Neural progenitor cell (in vitro differentiated cells): ENCODE measurements at regions not wholly inside any gene's neighbourhood (a gene's known extent, or its start where the extent isn't known, plus 50 kb on each side); places are given as distances from the start of the nearest gene placed in this dataset.
A peak's percentile ranks its signal among the peaks of the same experiment; 100 is the strongest.

Source experiments
- DNase-seq: peaks from one replicate; pipeline ENCODE4 v3.0.0-alpha.2; 2016; ENCODE audit warnings: low spot score
- H2AFZ ChIP-seq: fragments of 200-600 bp; sonication (generic); replicated peaks from 2 replicates; pipeline ENCODE4 v1.6.1; 2016; ENCODE audit warnings: antibody characterized with exemption
- H3F3A ChIP-seq: fragments of 200-600 bp; sonication (generic); 2 replicates; pipeline ENCODE4 v1.6.1; 2016; ENCODE audit warnings: antibody characterized with exemption, low read depth
- H3K27ac ChIP-seq: fragments of 200-600 bp; sonication (generic); 2 replicates; pipeline ENCODE4 v1.5.1; 2016; ENCODE audit warnings: mild to moderate bottlenecking
- H3K27me3 ChIP-seq: fragments of 200-600 bp; sonication (generic); 2 replicates; pipeline ENCODE4 v1.6.1; 2016; ENCODE audit warnings: mild to moderate bottlenecking, moderate library complexity
- H3K36me3 ChIP-seq: fragments of 200-600 bp; sonication (generic); 2 replicates; pipeline ENCODE4 v1.5.1; 2016
- H3K4me1 ChIP-seq: fragments of 200-600 bp; sonication (generic); 2 replicates; pipeline ENCODE4 v1.6.1; 2016; ENCODE audit warnings: mixed run types
- H3K4me2 ChIP-seq: fragments of 200-600 bp; sonication (generic); 2 replicates; pipeline ENCODE4 v1.6.1; 2016
- H3K4me3 ChIP-seq: fragments of 200-600 bp; sonication (generic); 2 replicates; pipeline ENCODE4 v1.5.1; 2016
- H3K79me2 ChIP-seq: fragments of 200-600 bp; sonication (generic); 2 replicates; pipeline ENCODE4 v1.6.1; 2016; ENCODE audit warnings: low read depth
- H3K9ac ChIP-seq: fragments of 200-600 bp; sonication (generic); 2 replicates; pipeline ENCODE4 v1.6.1; 2016
- H3K9me3 ChIP-seq: fragments of 200-600 bp; sonication (generic); 2 replicates; pipeline ENCODE4 v1.5.1; 2016; ENCODE audit warnings: low read depth
- H4K20me1 ChIP-seq: fragments of 200-600 bp; sonication (generic); 2 replicates; pipeline ENCODE4 v1.6.1; 2016; ENCODE audit warnings: low read depth
- H3K27ac Mint-ChIP-seq: 3 replicates; pipeline ENCODE4 v1.8.0; 2021; ENCODE audit warnings: mixed read lengths
- H3K27me3 Mint-ChIP-seq: 2 replicates; pipeline ENCODE4 v1.8.0; 2022; ENCODE audit warnings: low read depth, mild to moderate bottlenecking, inconsistent platforms, moderate library complexity, mixed read lengths; ENCODE audit not compliant: insufficient read depth
- H3K36me3 Mint-ChIP-seq: 3 replicates; pipeline ENCODE4 v1.8.0; 2021; ENCODE audit warnings: mixed read lengths
- H3K4me1 Mint-ChIP-seq: 3 replicates; pipeline ENCODE4 v1.8.0; 2021; ENCODE audit warnings: mixed read lengths
- H3K4me3 Mint-ChIP-seq: 3 replicates; pipeline ENCODE4 v1.8.0; 2021; ENCODE audit warnings: mild to moderate bottlenecking, moderate library complexity, mixed read lengths
- H3K9me3 Mint-ChIP-seq: 3 replicates; pipeline ENCODE4 v1.8.0; 2020; ENCODE audit warnings: mixed read lengths
- EZH2 ChIP-seq: fragments of 200-600 bp; sonication (generic); IDR thresholded peaks from 2 replicates; pipeline ENCODE4 v1.6.1; 2017; ENCODE audit warnings: antibody characterized with exemption, mild to moderate bottlenecking, moderate library complexity
- EZH2phosphoT487 ChIP-seq: fragments of 200-600 bp; sonication (generic); IDR thresholded peaks from 2 replicates; pipeline ENCODE4 v1.6.1; 2017; ENCODE audit warnings: antibody characterized with exemption
- TF ChIP-seq, protein P1 (sequence below): fragments of 200-600 bp; sonication (generic); IDR thresholded peaks from 2 replicates; pipeline ENCODE4 v1.5.1; 2017; ENCODE audit warnings: antibody characterized with exemption, mild to moderate bottlenecking

DNA sequence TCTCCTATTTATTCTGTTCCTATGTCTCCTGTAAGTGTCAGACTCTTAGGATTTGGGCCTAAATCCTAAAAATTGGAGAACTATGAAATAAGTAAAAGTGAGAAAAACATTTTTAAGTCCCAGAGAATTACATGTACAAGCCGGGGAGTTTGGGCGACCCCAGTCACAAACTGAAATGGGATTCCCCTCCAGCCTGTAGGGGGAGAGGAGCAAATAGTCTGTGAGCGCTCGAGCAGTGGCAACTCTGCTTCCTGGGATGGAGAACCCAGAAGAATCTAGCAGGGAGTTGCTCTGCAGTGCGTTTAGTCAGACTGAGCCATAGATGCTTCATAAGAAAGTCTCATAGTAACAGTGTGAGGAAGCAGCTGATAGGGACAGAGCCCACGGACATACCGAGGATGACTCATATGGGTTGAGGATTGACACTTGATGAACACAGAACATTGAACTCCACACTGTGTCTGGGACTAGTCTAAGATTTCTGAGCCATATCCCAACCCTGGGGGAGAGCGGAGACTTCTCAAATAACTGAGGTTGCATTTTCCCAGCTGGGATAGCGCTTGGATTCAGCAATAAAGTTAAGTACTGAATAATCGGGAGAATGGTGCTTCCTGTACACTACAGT, 437.2 kb downstream of the BCKDHB start:
- TF ChIP-seq EZH2 (no peak), EZH2phosphoT487 (no peak)
- TF ChIP-seq, protein P1, sequence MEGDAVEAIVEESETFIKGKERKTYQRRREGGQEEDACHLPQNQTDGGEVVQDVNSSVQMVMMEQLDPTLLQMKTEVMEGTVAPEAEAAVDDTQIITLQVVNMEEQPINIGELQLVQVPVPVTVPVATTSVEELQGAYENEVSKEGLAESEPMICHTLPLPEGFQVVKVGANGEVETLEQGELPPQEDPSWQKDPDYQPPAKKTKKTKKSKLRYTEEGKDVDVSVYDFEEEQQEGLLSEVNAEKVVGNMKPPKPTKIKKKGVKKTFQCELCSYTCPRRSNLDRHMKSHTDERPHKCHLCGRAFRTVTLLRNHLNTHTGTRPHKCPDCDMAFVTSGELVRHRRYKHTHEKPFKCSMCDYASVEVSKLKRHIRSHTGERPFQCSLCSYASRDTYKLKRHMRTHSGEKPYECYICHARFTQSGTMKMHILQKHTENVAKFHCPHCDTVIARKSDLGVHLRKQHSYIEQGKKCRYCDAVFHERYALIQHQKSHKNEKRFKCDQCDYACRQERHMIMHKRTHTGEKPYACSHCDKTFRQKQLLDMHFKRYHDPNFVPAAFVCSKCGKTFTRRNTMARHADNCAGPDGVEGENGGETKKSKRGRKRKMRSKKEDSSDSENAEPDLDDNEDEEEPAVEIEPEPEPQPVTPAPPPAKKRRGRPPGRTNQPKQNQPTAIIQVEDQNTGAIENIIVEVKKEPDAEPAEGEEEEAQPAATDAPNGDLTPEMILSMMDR: no peak
- Histone ChIP-seq H3K9ac (no peak overlapping the region), H3K9me3 (no peaks in the 10 kb centered on the region), H3K79me2 (no peaks in the 10 kb centered on the region), H3F3A (no peaks in the 10 kb centered on the region), H2AFZ (no peak overlapping the region), H3K4me3 (no peak overlapping the region), H3K27ac (no peak overlapping the region), H4K20me1 (no peaks in the 10 kb centered on the region), H3K4me2 (no peak overlapping the region), H3K36me3 (no peaks in the 10 kb centered on the region), H3K4me1 (no peaks in the 10 kb centered on the region), H3K27me3 (no peaks in the 10 kb centered on the region)
- no peak for DNase-seq
- no peak overlapping the region for H3K27ac Mint-ChIP-seq
- H3K36me3 Mint-ChIP-seq: peaks cover 10% of the 10 kb centered on the region
- H3K4me3 Mint-ChIP-seq: no peak overlapping the region
- peaks cover 27% of the 10 kb centered on the region for H3K9me3 Mint-ChIP-seq
- H3K27me3 Mint-ChIP-seq: peaks cover 4% of the 10 kb centered on the region
- peaks cover 35% of the 10 kb centered on the region for H3K4me1 Mint-ChIP-seq

DNA sequence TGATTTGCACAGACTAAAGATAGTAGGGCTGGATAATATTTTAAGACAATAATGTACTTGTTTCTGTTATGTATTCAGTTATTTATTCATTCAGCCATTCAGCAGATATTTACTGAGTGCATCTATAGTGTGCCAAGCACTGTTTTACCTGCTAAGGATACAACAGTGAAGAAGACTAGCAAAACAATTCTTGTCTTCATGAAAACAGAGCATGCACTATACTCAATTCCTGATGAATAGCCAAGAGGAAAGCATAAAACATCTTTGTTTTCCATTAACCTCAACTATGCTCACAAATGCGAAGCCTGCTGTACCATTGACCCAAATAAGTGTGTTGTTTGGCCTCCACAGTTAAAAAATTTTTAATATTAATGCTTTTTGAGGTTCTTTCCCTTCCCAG, 436.7 kb downstream of the BCKDHB start:
- H3K36me3 Mint-ChIP-seq: peaks cover 10% of the 10 kb centered on the region
- Histone ChIP-seq H3K36me3 (no peaks in the 10 kb centered on the region), H2AFZ (no peak overlapping the region), H3F3A (no peaks in the 10 kb centered on the region), H4K20me1 (no peaks in the 10 kb centered on the region), H3K9ac (no peak overlapping the region), H3K27ac (no peak overlapping the region), H3K27me3 (no peaks in the 10 kb centered on the region), H3K79me2 (no peaks in the 10 kb centered on the region), H3K4me3 (no peak overlapping the region), H3K4me2 (no peak overlapping the region), H3K4me1 (no peaks in the 10 kb centered on the region), H3K9me3 (no peaks in the 10 kb centered on the region)
- peaks cover 35% of the 10 kb centered on the region for H3K4me1 Mint-ChIP-seq
- no peak overlapping the region for H3K4me3 Mint-ChIP-seq
- H3K27me3 Mint-ChIP-seq: peaks cover 4% of the 10 kb centered on the region
- TF ChIP-seq EZH2phosphoT487 (no peak), EZH2 (no peak)
- TF ChIP-seq, protein P1: no peak
- no peak overlapping the region for H3K27ac Mint-ChIP-seq
- H3K9me3 Mint-ChIP-seq: peaks cover 24% of the 10 kb centered on the region
- DNase-seq: no peak

DNA sequence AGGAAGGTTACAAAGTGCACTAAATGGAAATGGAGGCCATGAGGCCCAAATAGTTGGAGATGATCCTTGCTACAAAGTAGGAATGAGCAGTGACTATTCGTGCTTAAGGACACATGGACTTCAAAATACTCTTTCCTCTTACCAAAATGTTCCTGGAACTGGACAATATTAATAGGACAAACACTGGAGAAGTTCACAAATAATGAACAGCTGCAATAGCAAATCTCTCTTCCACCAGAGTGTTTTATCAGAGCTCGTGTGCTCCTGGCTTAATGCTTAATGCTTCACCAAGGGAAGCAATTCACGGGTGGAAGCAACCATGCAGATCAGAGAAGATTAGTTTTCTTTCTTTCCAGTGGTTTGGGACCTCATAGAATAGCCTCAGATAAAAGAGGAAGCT, 435.4 kb downstream of the BCKDHB start:
- H3K4me1 Mint-ChIP-seq: peaks cover 37% of the 10 kb centered on the region
- H3K27ac ChIP-seq: no peak overlapping the region
- peaks cover 24% of the 10 kb centered on the region for H3K9me3 Mint-ChIP-seq
- H3K36me3 ChIP-seq: no peaks in the 10 kb centered on the region
- no peak for DNase-seq
- no peaks in the 10 kb centered on the region for H3K27me3 ChIP-seq
- peaks cover 4% of the 10 kb centered on the region for H3K27me3 Mint-ChIP-seq
- H3K27ac Mint-ChIP-seq: peak overlapping the region; percentile 47
- H3K4me2 ChIP-seq: no peak overlapping the region
- H3K4me3 Mint-ChIP-seq: no peak overlapping the region
- peaks cover 7% of the 10 kb centered on the region for H3K36me3 Mint-ChIP-seq
- H3K9me3 ChIP-seq: no peaks in the 10 kb centered on the region
- H3K4me1 ChIP-seq: peaks cover 11% of the 10 kb centered on the region
- no peaks in the 10 kb centered on the region for H3K79me2 ChIP-seq
- no peak overlapping the region for H2AFZ ChIP-seq
- no peak overlapping the region for H3K4me3 ChIP-seq
- H4K20me1 ChIP-seq: no peaks in the 10 kb centered on the region
- H3F3A ChIP-seq: no peaks in the 10 kb centered on the region
- no peak for TF ChIP-seq EZH2phosphoT487
- TF ChIP-seq, protein P1: no peak
- no peak for TF ChIP-seq EZH2
- no peak overlapping the region for H3K9ac ChIP-seq
